HepG2 (cell line): ENCODE measurements at regions not wholly inside any gene's neighbourhood (a gene's known extent, or its start where the extent isn't known, plus 50 kb on each side); places are given as distances from the start of the nearest gene placed in this dataset.

ENCODE experiments used
- ARNTL ChIP-seq: sonication (generic); formaldehyde crosslinking; IDR thresholded peaks from 2 replicates; pipeline ENCODE4 v1.4.0; 2020; ENCODE audit warnings: mild to moderate bottlenecking, missing genetic modification reagents
- BRF2 ChIP-seq: sonication (generic); formaldehyde crosslinking; IDR thresholded peaks from 2 replicates; pipeline ENCODE4 v1.8.1; 2022; ENCODE audit warnings: mild to moderate bottlenecking, missing genetic modification reagents
- CAMTA2 ChIP-seq: sonication (generic); formaldehyde crosslinking; IDR thresholded peaks from 2 replicates; pipeline ENCODE4 v1.4.0; 2020; ENCODE audit warnings: mild to moderate bottlenecking, missing genetic modification reagents, borderline replicate concordance
- CBFB ChIP-seq: sonication (generic); formaldehyde crosslinking; IDR thresholded peaks from 2 replicates; pipeline ENCODE4 v1.4.0; 2020; ENCODE audit warnings: missing genetic modification reagents
- E2F1 ChIP-seq: sonication (generic); formaldehyde crosslinking; IDR thresholded peaks from 2 replicates; pipeline ENCODE4 v1.5.0; 2020; ENCODE audit warnings: missing genetic modification reagents
- GMEB2 ChIP-seq: IDR thresholded peaks from 2 replicates; pipeline ENCODE4 v1.6.1; 2016; ENCODE audit warnings: missing biosample characterization, missing genetic modification reagents, low read depth
- IRX3 ChIP-seq: sonication (generic); formaldehyde crosslinking; IDR thresholded peaks from 2 replicates; pipeline ENCODE4 v1.8.1; 2023; ENCODE audit warnings: mild to moderate bottlenecking, low read depth, missing genetic modification reagents, borderline replicate concordance
- MXD3 ChIP-seq: IDR thresholded peaks from 2 replicates; pipeline ENCODE4 v1.6.1; 2016; ENCODE audit warnings: mild to moderate bottlenecking, missing biosample characterization, missing genetic modification reagents
- PCBP1 ChIP-seq: fragments of 200-400 bp; formaldehyde crosslinking; IDR thresholded peaks from 2 replicates; pipeline ENCODE4 v1.6.1; 2017; ENCODE audit warnings: mild to moderate bottlenecking, low read depth, low read length, borderline replicate concordance
- PHF5A ChIP-seq: IDR thresholded peaks from one replicate; pipeline ENCODE4 v1.6.1; 2018; ENCODE audit warnings: low read depth, missing genetic modification reagents; ENCODE audit not compliant: unreplicated experiment
- RAD51 ChIP-seq: fragments of 450-650 bp; IDR thresholded peaks from 2 replicates; pipeline ENCODE4 v1.6.1; 2016; ENCODE audit warnings: borderline replicate concordance
- SAFB2 ChIP-seq: sonication (generic); formaldehyde crosslinking; IDR thresholded peaks from 2 replicates; pipeline ENCODE4 v1.5.1; 2020; ENCODE audit warnings: missing genetic modification reagents, low read depth, mild to moderate bottlenecking, borderline replicate concordance
- SALL2 ChIP-seq: sonication (generic); formaldehyde crosslinking; IDR thresholded peaks from 2 replicates; pipeline ENCODE4 v1.8.1; 2023; ENCODE audit warnings: mild to moderate bottlenecking, missing genetic modification reagents, inconsistent platforms
- STAT6 ChIP-seq: sonication (generic); formaldehyde crosslinking; IDR thresholded peaks from 2 replicates; pipeline ENCODE4 v1.4.0; 2020; ENCODE audit warnings: missing genetic modification reagents, mild to moderate bottlenecking, borderline replicate concordance
- SUZ12 ChIP-seq: fragments of 150-350 bp; IDR thresholded peaks from 2 replicates; pipeline ENCODE4 v1.6.1; 2014; ENCODE audit warnings: low read depth, low read length
- U2AF2 ChIP-seq: fragments of 200-400 bp; formaldehyde crosslinking; IDR thresholded peaks from 2 replicates; pipeline ENCODE4 v1.6.1; 2017; ENCODE audit warnings: low read depth, mild to moderate bottlenecking, low read length
- ZBTB20 ChIP-seq: sonication (generic); formaldehyde crosslinking; IDR thresholded peaks from 2 replicates; pipeline ENCODE4 v1.8.1; 2023; ENCODE audit warnings: missing genetic modification reagents, low read depth, mild to moderate bottlenecking, borderline replicate concordance
- ZGPAT ChIP-seq: IDR thresholded peaks from 2 replicates; pipeline ENCODE4 v1.6.1; 2016; ENCODE audit warnings: mild to moderate bottlenecking
- ZNF225 ChIP-seq: sonication (generic); formaldehyde crosslinking; IDR thresholded peaks from 2 replicates; pipeline ENCODE4 v1.4.0; 2020; ENCODE audit warnings: mild to moderate bottlenecking, missing genetic modification reagents
- ZNF235 ChIP-seq: sonication (generic); formaldehyde crosslinking; IDR thresholded peaks from 2 replicates; pipeline ENCODE4 v1.8.1; 2023; ENCODE audit warnings: mild to moderate bottlenecking, missing genetic modification reagents, borderline replicate concordance
- ZNF24 ChIP-seq: fragments of 450-650 bp; IDR thresholded peaks from 2 replicates; pipeline ENCODE4 v1.6.1; 2017; ENCODE audit warnings: antibody characterized with exemption, mild to moderate bottlenecking
- ZNF260 ChIP-seq: sonication (generic); formaldehyde crosslinking; IDR thresholded peaks from 2 replicates; pipeline ENCODE4 v1.4.0; 2020; ENCODE audit warnings: missing genetic modification reagents, low read depth, mild to moderate bottlenecking, borderline replicate concordance
- ZNF746 ChIP-seq: sonication (generic); formaldehyde crosslinking; IDR thresholded peaks from 2 replicates; pipeline ENCODE4 v1.8.0; 2022; ENCODE audit warnings: mild to moderate bottlenecking, missing genetic modification reagents
- ZNF747 ChIP-seq: sonication (generic); formaldehyde crosslinking; IDR thresholded peaks from 2 replicates; pipeline ENCODE4 v1.8.1; 2023; ENCODE audit warnings: missing genetic modification reagents, mild to moderate bottlenecking, borderline replicate concordance

- TF ChIP-seq BRF2 (no peak), SAFB2 (CRISPR knock-in tag) (no peak), CBFB (CRISPR knock-in tag) (no peak), ZNF747 (no peak), RAD51 (no peak), SUZ12 (no peak), ZGPAT (CRISPR knock-in tag) (no peak), ZNF225 (CRISPR knock-in tag) (no peak), SALL2 (CRISPR knock-in tag) (no peak), ZBTB20 (CRISPR knock-in tag) (no peak), ZNF746 (CRISPR knock-in tag) (no peak), CAMTA2 (no peak), E2F1 (no peak), ZNF260 (CRISPR knock-in tag) (no peak), ARNTL (CRISPR knock-in tag) (no peak), STAT6 (no peak), MXD3 (CRISPR knock-in tag) (no peak), IRX3 (CRISPR knock-in tag) (no peak), PHF5A (CRISPR knock-in tag) (no peak), ZNF235 (no peak), ZNF24 (no peak), GMEB2 (CRISPR knock-in tag) (no peak), U2AF2 (no peak), PCBP1 (no peak)
These were observed 122.2 kb downstream of the LHX2 start (continued) for GRCh38 chr9:124133727-124134126.
